ENCODE measurements at regions not wholly inside any gene's neighbourhood (a gene's known extent, or its start where the extent isn't known, plus 50 kb on each side); places are given as distances from the start of the nearest gene placed in this dataset.

DNA sequence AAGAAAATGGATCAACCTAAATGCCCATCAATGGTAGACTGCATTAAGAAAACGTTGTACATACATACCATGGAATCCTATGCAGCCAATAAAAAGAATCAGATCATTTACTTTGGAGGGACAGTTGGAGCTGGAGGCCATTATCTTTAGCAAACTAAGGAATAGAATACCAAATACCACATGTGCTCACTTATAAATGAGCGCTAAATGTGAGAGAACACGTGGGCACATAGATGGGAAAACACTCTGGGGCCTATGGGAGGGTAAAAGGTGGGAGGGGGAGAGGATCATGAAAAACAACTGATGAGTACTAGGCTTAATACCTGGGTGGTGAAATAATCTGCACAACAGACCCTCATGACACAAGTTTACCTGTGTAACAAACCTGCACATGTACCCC is 1729.9 kb upstream of the PCDH10 start:
- H3K4me3 ChIP-seq (ENCODE audit: low read depth, low read length), result no peak overlapping the region
- TF ChIP-seq, protein P1, sequence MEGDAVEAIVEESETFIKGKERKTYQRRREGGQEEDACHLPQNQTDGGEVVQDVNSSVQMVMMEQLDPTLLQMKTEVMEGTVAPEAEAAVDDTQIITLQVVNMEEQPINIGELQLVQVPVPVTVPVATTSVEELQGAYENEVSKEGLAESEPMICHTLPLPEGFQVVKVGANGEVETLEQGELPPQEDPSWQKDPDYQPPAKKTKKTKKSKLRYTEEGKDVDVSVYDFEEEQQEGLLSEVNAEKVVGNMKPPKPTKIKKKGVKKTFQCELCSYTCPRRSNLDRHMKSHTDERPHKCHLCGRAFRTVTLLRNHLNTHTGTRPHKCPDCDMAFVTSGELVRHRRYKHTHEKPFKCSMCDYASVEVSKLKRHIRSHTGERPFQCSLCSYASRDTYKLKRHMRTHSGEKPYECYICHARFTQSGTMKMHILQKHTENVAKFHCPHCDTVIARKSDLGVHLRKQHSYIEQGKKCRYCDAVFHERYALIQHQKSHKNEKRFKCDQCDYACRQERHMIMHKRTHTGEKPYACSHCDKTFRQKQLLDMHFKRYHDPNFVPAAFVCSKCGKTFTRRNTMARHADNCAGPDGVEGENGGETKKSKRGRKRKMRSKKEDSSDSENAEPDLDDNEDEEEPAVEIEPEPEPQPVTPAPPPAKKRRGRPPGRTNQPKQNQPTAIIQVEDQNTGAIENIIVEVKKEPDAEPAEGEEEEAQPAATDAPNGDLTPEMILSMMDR (IDR thresholded peaks at IDR 0.05; ENCODE audit: insufficient read depth, low read depth, low read length, missing control alignments), result no peak
- DNase-seq (ENCODE audit: low read depth), result no peak

- DNase-seq (ENCODE audit: low read depth), result peak; percentile 55
- TF ChIP-seq, protein P1 (IDR thresholded peaks at IDR 0.05; ENCODE audit: insufficient read depth, low read depth, low read length, missing control alignments), result no peak
- H3K4me3 ChIP-seq (ENCODE audit: low read depth, low read length), result no peak overlapping the region
These were observed 1722.9 kb upstream of the PCDH10 start for GRCh38 chr4:131426023-131426758.

GRCh38 chr4:131427000-131427399 is 1722.1 kb upstream of the PCDH10 start:
- peak; percentile 22 for DNase-seq (ENCODE audit: low read depth)
- TF ChIP-seq, protein P1 (IDR thresholded peaks at IDR 0.05; ENCODE audit: insufficient read depth, low read depth, low read length, missing control alignments), result no peak
- no peak overlapping the region for H3K4me3 ChIP-seq (ENCODE audit: low read depth, low read length)

- H3K4me3 ChIP-seq (ENCODE audit: low read depth, low read length), result no peak overlapping the region
- DNase-seq (ENCODE audit: low read depth), result peak; percentile 62
- TF ChIP-seq, protein P1 (IDR thresholded peaks at IDR 0.05; ENCODE audit: insufficient read depth, low read depth, low read length, missing control alignments), result peak; percentile 27
These were observed 1718.8 kb upstream of the PCDH10 start for GRCh38 chr4:131430302-131430701.

DNA sequence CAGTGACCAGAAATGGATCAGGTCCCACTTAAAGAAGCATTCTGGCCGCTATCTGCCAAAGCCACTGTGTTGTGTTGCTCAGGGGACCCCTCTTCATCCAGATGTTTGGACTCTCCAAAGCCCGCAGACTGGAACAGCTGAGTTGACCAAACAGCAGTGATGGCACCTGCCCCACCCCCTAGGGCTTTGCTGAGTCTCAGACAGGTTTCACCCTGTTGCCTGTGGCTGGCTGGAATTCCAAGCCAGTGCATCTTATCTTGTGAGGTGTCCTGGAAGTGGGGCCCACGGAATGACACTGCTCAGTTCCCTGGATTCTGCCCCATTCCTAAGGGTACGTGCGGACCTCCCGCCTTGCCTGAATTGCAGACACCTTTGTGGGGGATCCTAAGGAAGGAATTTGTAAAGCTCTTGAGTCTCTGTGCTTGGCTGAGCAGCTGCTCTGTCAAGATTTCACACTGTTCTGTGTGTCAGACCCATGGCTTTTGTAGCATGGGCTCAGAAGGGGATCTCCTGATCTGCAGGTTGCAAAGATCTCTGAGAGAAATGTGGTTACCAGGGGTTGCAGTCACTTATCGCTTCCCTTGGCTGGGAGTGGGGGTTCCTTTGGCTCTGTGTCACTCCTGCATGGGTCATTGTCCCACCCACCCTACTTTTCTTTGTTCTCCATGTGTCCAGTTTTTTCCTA is 1707.9 kb upstream of the PCDH10 start:
- TF ChIP-seq, protein P1 (IDR thresholded peaks at IDR 0.05; ENCODE audit: insufficient read depth, low read depth, low read length, missing control alignments), result no peak
- no peak for DNase-seq (ENCODE audit: low read depth)
- no peak overlapping the region for H3K4me3 ChIP-seq (ENCODE audit: low read depth, low read length)

DNA sequence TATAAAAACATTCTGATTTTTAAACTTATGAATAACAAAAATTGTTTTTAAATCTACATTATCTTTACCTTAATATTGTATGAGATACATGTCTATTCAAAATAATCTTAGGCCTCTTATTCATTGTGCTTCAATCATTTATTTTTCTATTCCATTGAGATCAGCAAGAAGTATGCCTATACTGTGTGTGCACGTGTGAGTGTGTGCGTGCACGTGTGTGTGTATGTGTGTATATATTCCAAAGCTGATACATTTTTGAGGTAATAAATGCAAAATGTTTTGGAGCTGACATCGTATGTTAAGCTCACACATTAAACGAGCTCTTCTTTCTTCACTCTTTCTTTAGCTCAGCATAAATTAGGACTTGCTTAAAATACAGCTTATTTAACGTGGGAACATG is 1701.2 kb upstream of the PCDH10 start:
- TF ChIP-seq, protein P1 (IDR thresholded peaks at IDR 0.05; ENCODE audit: insufficient read depth, low read depth, low read length, missing control alignments), result no peak
- DNase-seq (ENCODE audit: low read depth), result no peak
- H3K4me3 ChIP-seq (ENCODE audit: low read depth, low read length), result no peak overlapping the region

All from GM12865 (cell line).